K562 (cell line): ENCODE measurements at regions not wholly inside any gene's neighbourhood (a gene's known extent, or its start where the extent isn't known, plus 50 kb on each side); places are given as distances from the start of the nearest gene placed in this dataset.

Experiments
- ASH1L ChIP-seq: fragments of 450-650 bp; IDR thresholded peaks from 2 replicates; pipeline ENCODE4 v1.6.1; 2018; ENCODE audit warnings: borderline replicate concordance, mild to moderate bottlenecking, low read depth; ENCODE audit not compliant: partially characterized antibody
- CSDE1 ChIP-seq, 2 experiments: fragments of 450-650 bp; IDR thresholded peaks; 2 replicates each; pipeline ENCODE4 v1.6.1; 2016; ENCODE audit warnings: mild to moderate bottlenecking in 1 of 2
- FOXA1 ChIP-seq: fragments of 450-650 bp; IDR thresholded peaks from 2 replicates; pipeline ENCODE4 v1.6.1; 2016; ENCODE audit warnings: mild to moderate bottlenecking, borderline replicate concordance
- FOXJ2 ChIP-seq: fragments of 200-800 bp; sonication (Bioruptor generic); IDR thresholded peaks from 2 replicates; pipeline ENCODE4 v1.6.1; 2016; ENCODE audit warnings: missing genetic modification characterization, missing compliant biosample characterization
- JUND ChIP-seq, 2 experiments: IDR thresholded peaks; 2 replicates in 1 of 2; 3 replicates in 1 of 2; pipeline ENCODE4 v1.6.1; 2011; ENCODE audit warnings: borderline replicate concordance in 2 of 2, low read depth in 2 of 2, low read length in 2 of 2, improper control_type of control experiment in 1 of 2, missing biosample characterization in 1 of 2, missing genetic modification characterization in 1 of 2, missing genetic modification reagents in 1 of 2
- KAT2B ChIP-seq: IDR thresholded peaks from one replicate; pipeline ENCODE4 v1.6.1; 2012; ENCODE audit warnings: low read depth, mild to moderate bottlenecking, control low read depth, inconsistent platforms, low read length, moderate library complexity
- KDM4B ChIP-seq, 2 experiments: fragments of 450-650 bp in 1 of 2; sonication (generic) in 1 of 2; IDR thresholded peaks; 2 replicates each; pipeline ENCODE4 v1.6.1; 2016 to 2017; ENCODE audit warnings: borderline replicate concordance in 2 of 2, antibody characterized with exemption in 1 of 2, low read depth in 1 of 2, mild to moderate bottlenecking in 1 of 2
- MCM7 ChIP-seq, 2 experiments: fragments of 450-650 bp; IDR thresholded peaks; 2 replicates each; pipeline ENCODE4 v1.6.1; 2016 to 2018
- NFE2 ChIP-seq: IDR thresholded peaks from 2 replicates; pipeline ENCODE4 v1.6.1; 2014; ENCODE audit warnings: antibody characterized with exemption, low read depth
- OTX1 ChIP-seq: fragments of 450-650 bp; formaldehyde crosslinking; IDR thresholded peaks from 2 replicates; pipeline ENCODE4 v1.4.0; 2022; ENCODE audit warnings: mild to moderate bottlenecking
- POLR3G ChIP-seq: IDR thresholded peaks from 2 replicates; pipeline ENCODE4 v1.6.1; 2011; ENCODE audit not compliant: insufficient read length, insufficient replicate concordance; ENCODE audit errors: extremely low read depth
- PTRF ChIP-seq: fragments of 450-650 bp; IDR thresholded peaks from 2 replicates; pipeline ENCODE4 v1.6.1; 2016; ENCODE audit warnings: mild to moderate bottlenecking, missing genetic modification characterization, missing compliant biosample characterization
- RBM17 ChIP-seq: fragments of 200-400 bp; formaldehyde crosslinking; IDR thresholded peaks from 2 replicates; pipeline ENCODE4 v1.6.1; 2017; ENCODE audit warnings: low read depth, mild to moderate bottlenecking, low read length, borderline replicate concordance
- RHOXF2B ChIP-seq: fragments of 250-450 bp; sonication (Bioruptor Pico); conservative IDR thresholded peaks from 2 replicates; pipeline ENCODE4 v1.5.1; 2021
- RUNX1 ChIP-seq: sonication (generic); IDR thresholded peaks from 2 replicates; pipeline ENCODE4 v1.6.1; 2016; ENCODE audit warnings: antibody characterized with exemption, low read depth
- SLC30A9 ChIP-seq: fragments of 250-450 bp; sonication (Bioruptor Pico); IDR thresholded peaks from 2 replicates; pipeline ENCODE4 v1.8.0; 2022; ENCODE audit warnings: mild to moderate bottlenecking, moderate library complexity
- U2AF2 ChIP-seq: fragments of 200-400 bp; formaldehyde crosslinking; optimal IDR thresholded peaks from 2 replicates; pipeline ENCODE3; 2017; ENCODE audit warnings: low read depth, mild to moderate bottlenecking, low read length
- ZFP36 ChIP-seq: fragments of 150-350 bp; IDR thresholded peaks from 2 replicates; pipeline ENCODE4 v1.6.1; 2018; ENCODE audit warnings: low read length, low read depth; ENCODE audit not compliant: partially characterized antibody
- ZNF282 ChIP-seq: sonication (generic); formaldehyde crosslinking; IDR thresholded peaks from 2 replicates; pipeline ENCODE4 v1.8.1; 2023; ENCODE audit warnings: missing genetic modification reagents
- ZNF77 ChIP-seq: fragments of 250-450 bp; sonication (Bioruptor Pico); IDR thresholded peaks from 2 replicates; pipeline ENCODE4 v1.5.0; 2020
- TF ChIP-seq, protein P1 (sequence below): IDR thresholded peaks from 2 replicates; pipeline ENCODE4 v1.6.1; 2011; ENCODE audit not compliant: insufficient read length; ENCODE audit errors: extremely low read depth
- TF ChIP-seq, protein P2 (sequence below): fragments of 250-450 bp; sonication (Bioruptor Pico); IDR thresholded peaks from 2 replicates; pipeline ENCODE4 v1.5.0; 2021
- TF ChIP-seq, protein P3 (sequence below): IDR thresholded peaks from 2 replicates; pipeline ENCODE4 v1.6.1; 2016; ENCODE audit warnings: missing genetic modification characterization, missing compliant biosample characterization
- TF ChIP-seq, protein P4 (sequence below): fragments of 450-650 bp; formaldehyde crosslinking; IDR thresholded peaks from 2 replicates; pipeline ENCODE4 v1.4.0; 2022; ENCODE audit warnings: missing genetic modification characterization
- TF ChIP-seq, protein P5 (sequence below): fragments of 450-650 bp; IDR thresholded peaks from 2 replicates; pipeline ENCODE4 v1.6.1; 2014; ENCODE audit warnings: low read depth, mild to moderate bottlenecking, moderate library complexity, borderline replicate concordance

DNA sequence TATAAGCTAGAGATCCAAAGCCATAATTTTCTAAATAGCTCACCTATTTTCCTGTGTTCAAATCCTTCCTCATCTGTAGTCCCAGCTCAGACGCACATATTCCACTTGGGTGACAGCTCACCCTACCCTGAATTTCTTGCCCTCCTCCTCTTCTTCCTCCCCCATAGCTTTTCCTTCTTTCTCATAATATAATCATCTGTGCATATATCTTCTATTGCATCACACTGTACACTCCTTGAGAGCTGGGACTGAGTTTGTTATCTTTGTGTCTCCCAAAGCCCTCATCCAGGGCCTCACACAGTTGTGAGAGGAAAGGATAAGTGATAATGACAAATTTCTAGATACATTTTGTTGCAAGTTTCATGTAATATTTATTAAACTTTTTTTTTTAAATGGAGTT, 55.9 kb upstream of the RTN4 start (continued):
- TF ChIP-seq, protein P1, sequence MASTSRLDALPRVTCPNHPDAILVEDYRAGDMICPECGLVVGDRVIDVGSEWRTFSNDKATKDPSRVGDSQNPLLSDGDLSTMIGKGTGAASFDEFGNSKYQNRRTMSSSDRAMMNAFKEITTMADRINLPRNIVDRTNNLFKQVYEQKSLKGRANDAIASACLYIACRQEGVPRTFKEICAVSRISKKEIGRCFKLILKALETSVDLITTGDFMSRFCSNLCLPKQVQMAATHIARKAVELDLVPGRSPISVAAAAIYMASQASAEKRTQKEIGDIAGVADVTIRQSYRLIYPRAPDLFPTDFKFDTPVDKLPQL = no peak
- TF ChIP-seq POLR3G (no peak), ZNF282 (CRISPR knock-in tag) (no peak), KDM4B (IDR thresholded peaks at IDR 0.05; ENCODE audit: borderline replicate concordance in 2 of 2, low read depth in 1 of 2) (no peak), RUNX1 (no peak), NFE2 (no peak), JUND (IDR thresholded peaks at IDR 0.05; ENCODE audit: borderline replicate concordance, low read depth, low read length) (peak; percentile 77; the same call in 1 of the 2 replicates), JUND (tag; IDR thresholded peaks at IDR 0.05; ENCODE audit: borderline replicate concordance, low read depth, low read length) (peak; percentile 71; the same call in 1 of the 3 replicates), PTRF (no peak), KAT2B (no peak), FOXJ2 (tag) (0 out of 2 replicates have a peak, but pooled peaks have one; percentile 22), RBM17 (no peak), RHOXF2B (CRISPR knock-in tag) (no peak), CSDE1 (IDR thresholded peaks at IDR 0.05) (no peak), ASH1L (no peak), MCM7 (IDR thresholded peaks at IDR 0.05) (no peak), OTX1 (CRISPR knock-in tag) (no peak), ZFP36 (no peak), U2AF2 (no peak), SLC30A9 (CRISPR knock-in tag) (no peak), FOXA1 (no peak), ZNF77 (CRISPR knock-in tag) (no peak)
- TF ChIP-seq, protein P2, sequence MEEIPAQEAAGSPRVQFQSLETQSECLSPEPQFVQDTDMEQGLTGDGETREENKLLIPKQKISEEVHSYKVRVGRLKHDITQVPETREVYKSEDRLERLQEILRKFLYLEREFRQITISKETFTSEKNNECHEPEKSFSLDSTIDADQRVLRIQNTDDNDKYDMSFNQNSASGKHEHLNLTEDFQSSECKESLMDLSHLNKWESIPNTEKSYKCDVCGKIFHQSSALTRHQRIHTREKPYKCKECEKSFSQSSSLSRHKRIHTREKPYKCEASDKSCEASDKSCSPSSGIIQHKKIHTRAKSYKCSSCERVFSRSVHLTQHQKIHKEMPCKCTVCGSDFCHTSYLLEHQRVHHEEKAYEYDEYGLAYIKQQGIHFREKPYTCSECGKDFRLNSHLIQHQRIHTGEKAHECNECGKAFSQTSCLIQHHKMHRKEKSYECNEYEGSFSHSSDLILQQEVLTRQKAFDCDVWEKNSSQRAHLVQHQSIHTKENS = no peak
- TF ChIP-seq, protein P3, sequence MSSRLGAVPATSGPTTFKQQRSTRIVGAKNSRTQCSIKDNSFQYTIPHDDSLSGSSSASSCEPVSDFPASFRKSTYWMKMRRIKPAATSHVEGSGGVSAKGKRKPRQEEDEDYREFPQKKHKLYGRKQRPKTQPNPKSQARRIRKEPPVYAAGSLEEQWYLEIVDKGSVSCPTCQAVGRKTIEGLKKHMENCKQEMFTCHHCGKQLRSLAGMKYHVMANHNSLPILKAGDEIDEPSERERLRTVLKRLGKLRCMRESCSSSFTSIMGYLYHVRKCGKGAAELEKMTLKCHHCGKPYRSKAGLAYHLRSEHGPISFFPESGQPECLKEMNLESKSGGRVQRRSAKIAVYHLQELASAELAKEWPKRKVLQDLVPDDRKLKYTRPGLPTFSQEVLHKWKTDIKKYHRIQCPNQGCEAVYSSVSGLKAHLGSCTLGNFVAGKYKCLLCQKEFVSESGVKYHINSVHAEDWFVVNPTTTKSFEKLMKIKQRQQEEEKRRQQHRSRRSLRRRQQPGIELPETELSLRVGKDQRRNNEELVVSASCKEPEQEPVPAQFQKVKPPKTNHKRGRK (tag) = no peak
- TF ChIP-seq, protein P4, sequence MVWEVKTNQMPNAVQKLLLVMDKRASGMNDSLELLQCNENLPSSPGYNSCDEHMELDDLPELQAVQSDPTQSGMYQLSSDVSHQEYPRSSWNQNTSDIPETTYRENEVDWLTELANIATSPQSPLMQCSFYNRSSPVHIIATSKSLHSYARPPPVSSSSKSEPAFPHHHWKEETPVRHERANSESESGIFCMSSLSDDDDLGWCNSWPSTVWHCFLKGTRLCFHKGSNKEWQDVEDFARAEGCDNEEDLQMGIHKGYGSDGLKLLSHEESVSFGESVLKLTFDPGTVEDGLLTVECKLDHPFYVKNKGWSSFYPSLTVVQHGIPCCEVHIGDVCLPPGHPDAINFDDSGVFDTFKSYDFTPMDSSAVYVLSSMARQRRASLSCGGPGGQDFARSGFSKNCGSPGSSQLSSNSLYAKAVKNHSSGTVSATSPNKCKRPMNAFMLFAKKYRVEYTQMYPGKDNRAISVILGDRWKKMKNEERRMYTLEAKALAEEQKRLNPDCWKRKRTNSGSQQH (CRISPR knock-in tag) = no peak
- TF ChIP-seq, protein P5, sequence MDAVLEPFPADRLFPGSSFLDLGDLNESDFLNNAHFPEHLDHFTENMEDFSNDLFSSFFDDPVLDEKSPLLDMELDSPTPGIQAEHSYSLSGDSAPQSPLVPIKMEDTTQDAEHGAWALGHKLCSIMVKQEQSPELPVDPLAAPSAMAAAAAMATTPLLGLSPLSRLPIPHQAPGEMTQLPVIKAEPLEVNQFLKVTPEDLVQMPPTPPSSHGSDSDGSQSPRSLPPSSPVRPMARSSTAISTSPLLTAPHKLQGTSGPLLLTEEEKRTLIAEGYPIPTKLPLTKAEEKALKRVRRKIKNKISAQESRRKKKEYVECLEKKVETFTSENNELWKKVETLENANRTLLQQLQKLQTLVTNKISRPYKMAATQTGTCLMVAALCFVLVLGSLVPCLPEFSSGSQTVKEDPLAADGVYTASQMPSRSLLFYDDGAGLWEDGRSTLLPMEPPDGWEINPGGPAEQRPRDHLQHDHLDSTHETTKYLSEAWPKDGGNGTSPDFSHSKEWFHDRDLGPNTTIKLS = no peak
